ENCODE measurements at regions not wholly inside any gene's neighbourhood (a gene's known extent, or its start where the extent isn't known, plus 50 kb on each side); places are given as distances from the start of the nearest gene placed in this dataset.

DNA sequence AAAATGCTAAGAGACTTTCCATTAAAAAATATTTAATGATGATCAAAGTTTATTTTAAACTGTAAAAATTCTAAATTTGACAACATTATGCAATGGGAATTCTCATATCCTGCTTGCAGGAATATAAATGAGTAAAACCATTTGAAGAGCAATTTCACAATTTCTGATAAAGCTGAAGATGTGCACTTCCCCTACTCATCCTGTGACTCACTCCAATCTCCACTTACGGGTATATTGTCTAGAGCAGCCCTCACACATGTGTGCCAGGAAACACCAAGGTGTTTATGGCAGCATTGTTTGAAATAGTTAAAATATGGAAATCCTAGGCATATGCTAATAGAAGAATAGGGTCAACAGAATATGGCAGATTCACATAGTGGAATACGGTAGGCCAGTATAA is 158.4 kb downstream of the PDHA2 start:
- DNase-seq = no peak

- no peak for DNase-seq
Observed at GRCh38 chr4:96003951-96004740, 164.3 kb downstream of the PDHA2 start.

DNA sequence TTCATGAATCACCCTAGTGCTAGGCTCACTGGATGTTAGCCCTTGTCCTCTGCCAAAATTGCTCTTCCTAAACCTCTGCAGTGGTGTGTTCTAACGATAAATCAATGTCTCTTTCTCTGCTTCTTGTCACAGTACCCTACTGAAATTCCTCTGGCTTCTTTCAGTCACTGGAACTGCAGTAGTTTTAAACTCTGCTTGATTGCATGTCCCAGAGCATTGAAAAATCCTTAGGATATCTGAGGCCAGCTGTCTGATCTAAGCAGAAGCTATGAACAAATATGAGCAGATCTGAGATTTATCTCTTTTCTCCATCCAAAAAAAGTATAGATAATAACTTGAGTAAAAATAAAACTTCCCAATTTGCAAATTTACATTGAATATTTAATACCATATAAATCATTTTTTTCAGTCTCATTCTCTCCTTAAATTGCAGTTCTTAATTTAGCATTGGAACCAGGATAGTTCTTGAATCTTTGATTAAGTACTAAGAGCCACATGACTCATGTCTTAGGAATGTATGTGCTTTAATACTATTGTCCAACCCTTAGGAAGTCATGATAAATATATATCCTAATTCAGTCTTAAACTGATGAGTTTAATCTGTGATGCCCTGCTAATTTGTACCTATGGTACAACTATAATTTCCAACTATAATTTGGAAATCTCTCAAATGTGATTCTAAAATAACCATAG is 169.7 kb downstream of the PDHA2 start:
- DNase-seq = peak; percentile 33

DNA sequence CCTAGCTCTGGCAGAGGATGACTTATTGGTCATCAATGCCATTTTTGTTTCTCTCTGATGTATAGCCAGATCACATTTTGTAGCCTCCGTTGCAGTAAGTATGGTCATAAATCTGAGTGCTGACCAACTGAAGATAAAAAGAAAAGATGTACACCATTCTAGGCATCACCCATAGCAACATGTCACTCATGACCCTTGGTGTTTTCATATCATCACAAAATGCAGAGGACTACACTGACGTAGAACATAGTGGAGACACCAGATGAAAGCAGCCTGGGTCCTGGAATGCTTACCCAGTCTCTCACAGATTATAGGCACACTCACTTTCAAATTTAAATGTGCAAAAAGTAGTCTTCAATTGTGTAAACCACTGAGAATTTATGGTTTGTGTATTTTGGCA is 172.8 kb downstream of the PDHA2 start:
- DNase-seq = no peak

GRCh38 chr4:96016634-96017299 is 176.9 kb downstream of the PDHA2 start:
- peak; percentile 59 for DNase-seq

- no peak for DNase-seq
Observed at GRCh38 chr4:96025011-96025410, 185.1 kb downstream of the PDHA2 start.

DNA sequence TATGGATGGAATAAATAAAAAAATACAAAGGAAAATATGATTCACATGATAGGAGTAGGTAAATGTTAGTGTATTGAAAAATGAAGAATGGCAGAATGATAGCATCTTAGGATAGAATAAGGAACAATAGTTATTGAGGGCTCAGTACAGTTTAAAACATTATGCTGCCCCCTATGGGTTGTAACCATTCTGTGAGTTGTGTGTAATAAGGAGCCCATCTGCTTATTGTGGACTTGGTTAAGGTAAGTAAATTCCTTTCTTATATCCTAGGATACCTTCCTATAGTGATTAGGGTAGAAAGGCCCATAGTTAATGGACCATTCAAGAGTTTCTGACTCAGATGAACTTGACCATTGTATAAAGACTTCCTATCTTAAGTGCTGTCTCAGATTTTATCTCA is 195.8 kb downstream of the PDHA2 start:
- DNase-seq = no peak

GRCh38 chr4:96036781-96037180 is 196.9 kb downstream of the PDHA2 start:
- DNase-seq = no peak

GRCh38 chr4:96037705-96038104 is 197.8 kb downstream of the PDHA2 start:
- DNase-seq = no peak

DNA sequence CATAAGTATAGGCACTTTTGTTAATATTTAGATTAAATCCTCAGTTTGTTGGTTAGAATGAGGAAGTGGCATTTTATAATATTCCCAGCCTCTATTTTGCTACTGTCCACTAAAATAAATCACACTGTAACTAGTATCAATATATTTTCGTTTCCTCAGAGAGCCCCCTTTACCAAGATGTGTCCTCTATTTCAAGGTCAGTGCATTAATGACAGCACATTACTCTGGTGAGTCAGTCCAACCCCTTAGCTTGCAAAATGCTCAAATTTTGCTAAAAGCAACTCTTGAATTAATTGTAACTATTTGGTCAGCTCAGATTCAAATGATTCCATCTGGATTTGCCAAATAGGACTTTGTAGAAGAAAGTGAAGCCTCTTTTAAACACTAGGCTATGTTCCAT is 199.3 kb downstream of the PDHA2 start:
- no peak for DNase-seq

- no peak for DNase-seq
Observed at GRCh38 chr4:96039803-96040436, 200.0 kb downstream of the PDHA2 start.

GRCh38 chr4:96044971-96045370 is 205.1 kb downstream of the PDHA2 start:
- DNase-seq = no peak

DNA sequence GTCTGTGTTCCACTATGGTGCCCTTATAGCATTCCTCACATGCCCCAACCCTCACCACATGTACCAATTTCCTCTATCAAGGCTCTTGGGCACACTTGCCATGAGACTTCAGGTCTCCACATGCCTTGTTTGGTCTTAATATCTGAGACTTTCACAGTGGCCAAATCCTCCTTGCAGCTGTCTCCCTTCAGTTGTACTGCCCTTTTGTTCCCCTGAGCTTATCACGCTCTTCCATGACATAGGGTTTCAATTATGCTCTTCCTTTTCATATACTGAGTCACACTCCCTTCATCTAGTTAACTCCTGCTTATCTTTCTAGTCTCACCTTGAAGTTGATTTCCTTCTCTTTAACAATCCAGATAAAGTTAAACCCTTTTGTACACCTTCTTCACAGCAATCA is 212.9 kb downstream of the PDHA2 start:
- DNase-seq = no peak

DNA sequence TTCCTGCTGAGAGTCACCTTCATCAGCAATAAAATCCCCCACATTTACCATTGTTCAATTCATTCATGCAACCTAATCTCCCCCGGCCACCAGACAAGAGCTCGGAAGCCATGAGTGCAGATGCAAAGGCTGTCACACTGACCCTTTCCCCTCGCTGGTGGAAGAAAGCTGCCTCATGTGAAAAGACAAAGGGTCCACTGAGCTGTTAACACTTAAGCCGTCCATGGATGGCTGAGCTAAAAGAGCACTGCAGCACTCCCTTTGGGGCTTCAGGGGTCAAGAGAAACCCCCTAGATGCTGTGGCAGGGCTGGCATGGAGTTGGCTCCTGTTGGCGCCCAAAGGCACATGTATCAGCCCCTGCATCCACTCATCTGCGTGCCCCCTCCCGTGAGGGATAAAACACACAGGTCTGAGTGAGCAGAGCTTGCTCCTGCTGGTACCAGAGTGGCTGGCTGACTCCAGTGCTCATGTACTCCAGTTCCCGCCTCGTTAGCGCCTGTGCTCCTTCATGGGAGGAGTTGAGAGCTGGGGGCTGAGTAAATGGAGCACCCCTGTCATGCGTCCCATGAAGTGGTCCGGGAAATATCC is 216.5 kb downstream of the PDHA2 start:
- no peak for DNase-seq

GRCh38 chr4:96063639-96064038 is 223.7 kb downstream of the PDHA2 start:
- no peak for DNase-seq

DNA sequence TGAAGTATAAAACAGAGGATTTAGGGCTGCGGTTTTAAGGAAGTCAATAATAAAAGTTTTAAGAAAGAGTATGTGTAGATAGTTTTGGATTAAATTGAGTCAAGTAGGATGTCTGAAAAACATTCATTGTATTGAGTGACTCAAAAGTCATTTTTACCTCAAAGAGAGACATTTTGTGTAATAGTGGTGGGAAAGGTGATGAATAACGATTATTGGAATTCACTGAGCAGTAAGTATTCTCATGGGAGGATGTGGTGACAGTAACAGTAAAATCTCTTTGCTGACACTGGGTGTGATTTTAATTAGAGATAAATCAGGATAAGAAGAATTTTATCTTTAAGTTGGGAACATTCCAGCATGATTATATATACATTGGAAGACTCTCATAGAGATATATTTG is 233.6 kb downstream of the PDHA2 start:
- peak; percentile 46 for DNase-seq

- no peak for DNase-seq
Observed at GRCh38 chr4:96092151-96092705, 252.3 kb downstream of the PDHA2 start.

DNA sequence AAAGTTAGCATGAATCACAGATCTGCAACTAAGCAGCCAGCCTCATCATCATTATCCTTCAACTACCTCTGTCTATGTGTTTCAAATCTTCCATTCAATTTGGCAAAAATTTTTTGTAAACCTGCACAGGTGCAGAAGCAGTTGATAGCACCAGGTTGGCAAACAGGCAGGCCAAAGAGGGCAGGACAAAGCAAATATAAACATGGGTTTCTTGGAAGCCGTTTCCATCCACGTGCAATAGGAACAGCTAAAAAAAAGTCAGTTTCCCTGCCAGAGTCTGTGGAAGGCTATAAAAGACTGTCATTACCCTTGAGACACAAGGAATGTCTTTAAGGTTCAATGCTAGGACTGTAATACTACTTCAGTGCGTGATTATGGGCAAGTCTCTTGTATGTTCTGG is 253.2 kb downstream of the PDHA2 start:
- no peak for DNase-seq

DNA sequence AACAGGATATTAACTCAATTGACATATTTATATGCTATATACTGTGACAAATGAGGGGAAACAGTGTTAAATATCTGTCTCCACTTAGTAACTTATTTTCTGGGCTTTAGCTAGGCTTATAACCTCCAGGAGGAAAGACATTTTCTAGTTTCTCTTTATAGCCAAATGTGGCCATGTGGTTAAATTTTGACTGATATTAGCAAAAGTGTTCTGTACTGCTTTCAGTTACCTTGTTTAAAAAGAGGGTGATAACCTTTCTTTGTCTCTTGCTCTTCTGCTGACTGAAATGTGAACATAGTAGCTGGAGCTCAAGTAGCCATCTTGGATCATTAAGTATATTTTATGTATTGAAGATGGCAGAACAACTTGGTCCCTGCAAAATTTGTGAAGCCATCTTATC is 253.7 kb downstream of the PDHA2 start:
- no peak for DNase-seq

DNA sequence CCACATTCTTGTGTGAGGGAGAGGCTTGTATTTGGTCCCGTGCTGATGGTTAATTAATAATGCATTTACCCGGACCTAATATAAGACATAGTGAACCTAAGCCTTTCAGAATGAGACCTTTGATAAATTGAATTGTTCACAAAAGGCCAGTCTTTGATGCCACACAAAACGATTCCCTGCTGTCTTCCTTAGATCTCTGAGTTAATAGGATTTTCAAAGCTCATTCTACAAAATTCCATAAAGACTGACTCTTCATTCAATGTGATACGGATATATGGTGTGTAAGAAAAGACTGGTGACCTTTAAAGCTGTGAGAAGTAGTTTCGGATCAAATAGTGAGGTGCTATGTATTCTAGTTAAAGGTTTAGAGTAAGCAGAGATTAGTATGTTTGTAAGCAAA is 254.3 kb downstream of the PDHA2 start:
- DNase-seq = no peak

DNA sequence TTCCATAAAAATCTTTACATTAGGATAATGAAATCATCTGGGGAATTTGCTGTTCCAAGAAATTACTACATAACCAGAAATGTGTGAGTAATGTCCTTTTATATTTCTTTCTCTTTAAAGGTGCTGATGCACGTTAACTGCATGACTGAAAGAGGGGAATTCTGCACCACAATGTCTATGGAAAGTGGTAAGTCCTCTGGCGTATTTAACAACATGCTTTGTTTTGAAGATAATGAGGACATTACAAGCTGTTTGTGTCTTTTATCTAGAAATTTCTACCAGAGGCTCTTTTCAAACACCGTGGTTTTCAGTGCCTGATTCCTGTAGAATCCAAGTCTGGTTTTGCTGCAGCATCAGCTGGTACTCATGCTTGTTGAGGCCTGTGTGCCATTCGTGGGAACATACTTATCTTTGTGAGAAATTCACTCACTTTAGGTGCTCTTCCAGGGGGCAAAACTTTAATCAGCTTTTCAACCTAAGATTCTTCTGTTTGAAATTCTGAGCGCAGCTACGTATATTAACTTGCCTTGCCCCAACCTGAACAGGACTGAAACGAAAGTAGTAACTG is 257.2 kb downstream of the PDHA2 start:
- DNase-seq = peak; percentile 1

- DNase-seq = no peak
Observed at GRCh38 chr4:96097693-96098092, 257.8 kb downstream of the PDHA2 start.
